Hepatocyte (in vitro differentiated cells): ENCODE measurements at regions not wholly inside any gene's neighbourhood (a gene's known extent, or its start where the extent isn't known, plus 50 kb on each side); places are given as distances from the start of the nearest gene placed in this dataset.

ENCODE experiments used
- DNase-seq: peaks from one replicate; pipeline ENCODE4 v3.0.0-alpha.2; 2016; ENCODE audit warnings: low spot score
- H2AFZ ChIP-seq: fragments of 200-600 bp; sonication (generic); 2 replicates; pipeline ENCODE4 v1.6.0; 2016; ENCODE audit warnings: antibody characterized with exemption, mild to moderate bottlenecking
- H3K27ac ChIP-seq: fragments of 200-600 bp; sonication (generic); 2 replicates; pipeline ENCODE4 v1.5.1; 2016; ENCODE audit warnings: mild to moderate bottlenecking
- H3K27me3 ChIP-seq: fragments of 200-600 bp; sonication (generic); 2 replicates; pipeline ENCODE4 v1.6.1; 2016
- H3K36me3 ChIP-seq: fragments of 200-600 bp; sonication (generic); replicated peaks from 2 replicates; pipeline ENCODE4 v1.5.1; 2016; ENCODE audit warnings: low read depth; ENCODE audit not compliant: insufficient read depth
- H3K4me1 ChIP-seq: fragments of 200-600 bp; sonication (generic); 2 replicates; pipeline ENCODE4 v1.5.1; 2016; ENCODE audit warnings: mild to moderate bottlenecking, moderate library complexity; ENCODE audit not compliant: insufficient read depth
- H3K4me2 ChIP-seq: fragments of 200-600 bp; sonication (generic); 2 replicates; pipeline ENCODE4 v1.6.0; 2016
- H3K4me3 ChIP-seq: fragments of 200-600 bp; sonication (generic); 2 replicates; pipeline ENCODE4 v1.5.1; 2016; ENCODE audit warnings: mild to moderate bottlenecking
- H3K79me2 ChIP-seq: fragments of 200-600 bp; sonication (generic); 2 replicates; pipeline ENCODE4 v1.6.0; 2017; ENCODE audit warnings: mild to moderate bottlenecking
- H3K9me2 ChIP-seq: fragments of 200-600 bp; sonication (generic); replicated peaks from 2 replicates; pipeline ENCODE4 v1.6.0; 2017; ENCODE audit warnings: mild to moderate bottlenecking; ENCODE audit not compliant: insufficient read depth
- H3K9me3 ChIP-seq: fragments of 200-600 bp; sonication (generic); 2 replicates; pipeline ENCODE4 v1.5.1; 2016; ENCODE audit warnings: low read depth, mild to moderate bottlenecking
- H4K20me1 ChIP-seq: fragments of 200-600 bp; sonication (generic); 2 replicates; pipeline ENCODE4 v1.6.0; 2016; ENCODE audit warnings: mild to moderate bottlenecking; ENCODE audit not compliant: insufficient read depth, poor library complexity, severe bottlenecking
- CTCF ChIP-seq: fragments of 200-600 bp; sonication (generic); IDR thresholded peaks from 2 replicates; pipeline ENCODE4 v1.5.1; 2016; ENCODE audit warnings: antibody characterized with exemption, mild to moderate bottlenecking; ENCODE audit not compliant: poor library complexity
- EZH2 ChIP-seq: fragments of 200-600 bp; sonication (generic); IDR thresholded peaks from 2 replicates; pipeline ENCODE4 v1.6.1; 2016; ENCODE audit warnings: antibody characterized with exemption, mild to moderate bottlenecking, borderline replicate concordance
- EZH2phosphoT487 ChIP-seq: fragments of 200-600 bp; sonication (generic); IDR thresholded peaks from one replicate; pipeline ENCODE4 v1.6.1; 2018; ENCODE audit warnings: antibody characterized with exemption, mild to moderate bottlenecking, low read depth, moderate library complexity; ENCODE audit not compliant: unreplicated experiment, severe bottlenecking
- WGBS: methylation state at CpG from one replicate; pipeline ENCODE4 v1.1.6; 2016; ENCODE audit warnings: low lambda C conversion rate; ENCODE audit errors: missing lambda C conversion rate; 5-methylcytosine and 5-hydroxymethylcytosine counted together

GRCh38 chrX:131801911-131802310 lies 221.2 kb upstream of the STK26 start:
- DNase-seq, result no peak
- H4K20me1 ChIP-seq, result no peaks in the 10 kb centered on the region
- WGBS, result 54% methylated on average over 2 of the region's 2 CpGs
- no peak overlapping the region for H3K4me3 ChIP-seq
- no peaks in the 10 kb centered on the region for H3K9me2 ChIP-seq
- H3K9me3 ChIP-seq, result no peaks in the 10 kb centered on the region
- H3K79me2 ChIP-seq, result no peaks in the 10 kb centered on the region
- no peak overlapping the region for H3K27ac ChIP-seq
- TF ChIP-seq CTCF (no peak), EZH2phosphoT487 (no peak), EZH2 (no peak)
- no peaks in the 10 kb centered on the region for H3K4me1 ChIP-seq
- no peaks in the 10 kb centered on the region for H3K27me3 ChIP-seq
- H3K4me2 ChIP-seq, result no peak overlapping the region
- H3K36me3 ChIP-seq, result no peaks in the 10 kb centered on the region
- H2AFZ ChIP-seq, result no peak overlapping the region

GRCh38 chrX:131802836-131803626 lies 220.1 kb upstream of the STK26 start:
- H3K4me2 ChIP-seq, result no peak overlapping the region
- no peaks in the 10 kb centered on the region for H3K36me3 ChIP-seq
- H3K9me3 ChIP-seq, result no peaks in the 10 kb centered on the region
- H3K79me2 ChIP-seq, result no peaks in the 10 kb centered on the region
- WGBS, result 95% methylated on average over 17 of the region's 19 CpGs
- no peak overlapping the region for H3K27ac ChIP-seq
- H2AFZ ChIP-seq, result no peak overlapping the region
- no peaks in the 10 kb centered on the region for H3K9me2 ChIP-seq
- no peak overlapping the region for H3K4me3 ChIP-seq
- H4K20me1 ChIP-seq, result no peaks in the 10 kb centered on the region
- H3K4me1 ChIP-seq, result no peaks in the 10 kb centered on the region
- DNase-seq, result no peak
- H3K27me3 ChIP-seq, result no peaks in the 10 kb centered on the region
- TF ChIP-seq CTCF (no peak), EZH2 (no peak), EZH2phosphoT487 (no peak)

- no peaks in the 10 kb centered on the region for H3K36me3 ChIP-seq
- no peak overlapping the region for H3K27ac ChIP-seq
- no peak overlapping the region for H3K4me3 ChIP-seq
- no peak overlapping the region for H2AFZ ChIP-seq
- H3K9me2 ChIP-seq, result no peaks in the 10 kb centered on the region
- H3K79me2 ChIP-seq, result no peaks in the 10 kb centered on the region
- no peak overlapping the region for H3K4me2 ChIP-seq
- no peak for DNase-seq
- 82% methylated on average over 11 of the region's 11 CpGs for WGBS
- H3K9me3 ChIP-seq, result no peaks in the 10 kb centered on the region
- no peaks in the 10 kb centered on the region for H4K20me1 ChIP-seq
- H3K4me1 ChIP-seq, result no peaks in the 10 kb centered on the region
- TF ChIP-seq EZH2 (no peak), CTCF (no peak), EZH2phosphoT487 (no peak)
- H3K27me3 ChIP-seq, result no peaks in the 10 kb centered on the region
These were observed 210.0 kb upstream of the STK26 start for GRCh38 chrX:131812847-131813825.
